Heart right ventricle (tissue), 16 donors: ENCODE measurements at regions not wholly inside any gene's neighbourhood (a gene's known extent, or its start where the extent isn't known, plus 50 kb on each side); places are given as distances from the start of the nearest gene placed in this dataset.

Experiments
- ATAC-seq, 8 donors: fragments of 200-7000 bp; cut with Tn5 transposase; one replicate each; pipeline ENCODE4 v1.9.1; 2020; ENCODE audit warnings: mild to moderate bottlenecking in 8 of 8, moderate library complexity in 8 of 8, moderate number of reproducible peaks in 1 of 8
- DNase-seq, 2 donors: peaks; one replicate each; pipeline ENCODE4 v3.0.0-alpha.2; 2020
- H3K27ac ChIP-seq, 10 donors: fragments of 200-600 bp; sonication (generic) in 2 of 10; one replicate each; pipeline versions ENCODE4 v1.5.0 to v1.8.0; 2020 to 2022; ENCODE audit warnings: mild to moderate bottlenecking in 3 of 10
- H3K27me3 ChIP-seq, 7 donors: fragments of 200-600 bp; one replicate each; pipeline ENCODE4 v1.8.0; 2021 to 2022; ENCODE audit warnings: mild to moderate bottlenecking in 2 of 7
- H3K36me3 ChIP-seq, 9 donors: fragments of 200-600 bp; sonication (generic) in 1 of 9; one replicate each; pipeline versions ENCODE4 v1.5.0 to v1.8.0; 2020 to 2022; ENCODE audit warnings: mild to moderate bottlenecking in 2 of 9
- H3K4me1 ChIP-seq, 9 donors: fragments of 200-600 bp; sonication (generic) in 1 of 9; one replicate each; pipeline versions ENCODE4 v1.5.0 to v1.8.0; 2020 to 2022; ENCODE audit warnings: mild to moderate bottlenecking in 4 of 9
- H3K4me3 ChIP-seq, 10 donors: fragments of 200-600 bp; sonication (generic) in 2 of 10; one replicate each; pipeline versions ENCODE4 v1.5.0 to v1.8.0; 2020 to 2022; ENCODE audit warnings: mild to moderate bottlenecking in 7 of 10, moderate library complexity in 2 of 10
- H3K9me3 ChIP-seq, 11 donors: fragments of 200-600 bp in 10 of 11; sonication (generic) in 2 of 11; one replicate each; pipeline versions ENCODE4 v1.5.0 to v1.8.0; 2013 to 2022; ENCODE audit warnings: mild to moderate bottlenecking in 2 of 11, control low read depth in 1 of 11, moderate library complexity in 1 of 11
- WGBS, 2 donors: extraction: QIAGEN DNeasy Blood & Tissue Kit; methylation state at CpG; one replicate each; pipeline ENCODE4 v1.1.7; 2013; ENCODE audit warnings: inconsistent platforms in 1 of 2; 5-methylcytosine and 5-hydroxymethylcytosine counted together
- intact Hi-C, 10 donors: fragments of 100-400 bp; cut with DNase I; formaldehyde crosslinking; loops; one replicate each; pipeline versions ENCODE4 v1.11.1 to v1.14.2; 2022
- TF ChIP-seq, protein P1 (sequence below), 9 donors: fragments of 200-600 bp; sonication (generic) in 2 of 9; IDR thresholded peaks; one replicate each; pipeline versions ENCODE4 v1.5.0 to v1.8.0; 2021 to 2022; ENCODE audit warnings: antibody characterized with exemption in 9 of 9, mild to moderate bottlenecking in 5 of 9, moderate library complexity in 1 of 9
- donor health status: Arrhythmogenic right ventricular cardiomyopathy.
- donor health status: ischemic (EF 13 %, LVEDD 7.1; RV severe dilation, severe dysfunction).
- donor health status: healthy with polysubstance abuse.
- donor health status: DM: no; HTN: yes; CAD: no.
- donor health status: DM: no; HTN: no; CAD: no.
- donor health status: ischemic (EF 25% LVEDD 6.9; RV normal size, moderate dysfunction).
- donor health status: ischemic (EF 25% LVEDD 5.7; RV mildly dilated, moderate dysfunction).
- donor health status: healthy.
- donor health status: DM: yes; HTN: yes; CAD: no.
- donor health status: Ischemic cardiomyopathy.
- donor health status: ischemic (EF 35%, LVEDD 5.7; RV mildly dilated, moderate dysfunction).
- donor health status: nonischemic (EF 11% LVEDD 7.7; RV severe dilation, severe dysfunction).
- donor health status: DM: yes; HTN: yes; CAD: no.
- donor health status: PGD.
- donor health status: ischemic (EF 29% LVEDD 5.4; RV normal size, mild dysfunction).
- donor health status: nonischemic (EF 23%, LVEDD 6.1; RV moderate dilation, normal function).

DNA sequence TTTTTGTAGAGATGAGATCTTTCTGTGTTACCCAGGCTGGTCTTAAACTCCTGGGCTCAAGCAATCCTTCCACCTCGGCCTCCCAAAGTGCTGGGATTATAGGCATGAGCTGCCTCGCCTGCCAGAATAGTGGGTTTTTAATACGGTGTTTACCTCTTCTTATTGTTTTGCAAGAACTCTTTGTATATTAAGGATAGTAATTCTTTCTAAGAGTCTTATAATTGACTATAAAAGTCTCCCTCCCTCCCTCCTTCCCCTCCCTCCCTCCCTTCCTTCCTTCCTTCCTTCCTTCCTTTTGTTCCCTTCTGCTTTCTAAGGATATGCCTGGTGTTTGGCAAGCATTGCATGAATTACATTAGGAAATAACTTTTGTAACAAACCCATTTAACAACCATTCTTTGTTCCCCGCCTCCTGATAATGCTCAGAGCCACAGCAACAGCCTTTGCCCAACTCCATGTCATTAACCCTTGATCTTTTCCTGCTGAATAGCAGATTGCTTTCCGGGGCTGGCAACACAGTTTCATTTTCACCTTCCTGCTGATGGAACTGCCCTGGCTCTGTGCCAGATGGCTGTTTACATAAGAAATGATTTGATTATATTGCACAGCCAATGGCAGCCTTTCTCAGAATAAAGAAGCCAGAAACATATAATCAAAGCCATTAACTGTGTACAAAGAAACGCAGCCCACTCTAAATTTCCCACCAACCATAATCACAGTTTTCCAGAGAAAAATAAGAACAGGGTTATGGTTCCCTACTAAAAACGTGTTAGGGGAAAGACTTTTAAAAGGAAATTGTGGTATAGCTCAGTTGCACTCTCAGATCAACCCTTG lies 143.7 kb upstream of the PTPN1 start:
- Histone ChIP-seq H3K9me3 (peaks cover 0 to 5% (median 0%) of the 10 kb centered on the region in 11 donors), H3K4me1 (peaks cover 0 to 17% (median 2%) of the 10 kb centered on the region in 9 donors), H3K27ac (peak overlapping the region in 1 of 10 donors; percentile 1), H3K27me3 (no peaks in the 10 kb centered on the region), H3K4me3 (no peak overlapping the region), H3K36me3 (no peaks in the 10 kb centered on the region)
- intact Hi-C loops: no loop called here
- ATAC-seq: peak in 3 of 8 donors; percentile 33 to 60 (median 45)
- WGBS, 2 donors: 47 to 59% methylated on average over 7 of the region's 7 CpGs
- DNase-seq: peak; percentile 37 to 48
- TF ChIP-seq, protein P1, sequence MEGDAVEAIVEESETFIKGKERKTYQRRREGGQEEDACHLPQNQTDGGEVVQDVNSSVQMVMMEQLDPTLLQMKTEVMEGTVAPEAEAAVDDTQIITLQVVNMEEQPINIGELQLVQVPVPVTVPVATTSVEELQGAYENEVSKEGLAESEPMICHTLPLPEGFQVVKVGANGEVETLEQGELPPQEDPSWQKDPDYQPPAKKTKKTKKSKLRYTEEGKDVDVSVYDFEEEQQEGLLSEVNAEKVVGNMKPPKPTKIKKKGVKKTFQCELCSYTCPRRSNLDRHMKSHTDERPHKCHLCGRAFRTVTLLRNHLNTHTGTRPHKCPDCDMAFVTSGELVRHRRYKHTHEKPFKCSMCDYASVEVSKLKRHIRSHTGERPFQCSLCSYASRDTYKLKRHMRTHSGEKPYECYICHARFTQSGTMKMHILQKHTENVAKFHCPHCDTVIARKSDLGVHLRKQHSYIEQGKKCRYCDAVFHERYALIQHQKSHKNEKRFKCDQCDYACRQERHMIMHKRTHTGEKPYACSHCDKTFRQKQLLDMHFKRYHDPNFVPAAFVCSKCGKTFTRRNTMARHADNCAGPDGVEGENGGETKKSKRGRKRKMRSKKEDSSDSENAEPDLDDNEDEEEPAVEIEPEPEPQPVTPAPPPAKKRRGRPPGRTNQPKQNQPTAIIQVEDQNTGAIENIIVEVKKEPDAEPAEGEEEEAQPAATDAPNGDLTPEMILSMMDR (IDR thresholded peaks at IDR 0.05): no peak

- DNase-seq: no peak
- peak overlapping the region in 1 of 10 donors; percentile 1 for H3K27ac ChIP-seq
- 62 to 68% methylated on average over 5 of the region's 5 CpGs for WGBS, 2 donors
- no peak for ATAC-seq
- H3K27me3 ChIP-seq: no peaks in the 10 kb centered on the region
- no peak overlapping the region for H3K4me3 ChIP-seq
- intact Hi-C loops: no loop called here
- no peaks in the 10 kb centered on the region for H3K36me3 ChIP-seq
- peaks cover 0 to 17% (median 2%) of the 10 kb centered on the region in 9 donors for H3K4me1 ChIP-seq
- TF ChIP-seq, protein P1 (IDR thresholded peaks at IDR 0.05): no peak
- peaks cover 0 to 5% (median 0%) of the 10 kb centered on the region in 11 donors for H3K9me3 ChIP-seq
These were observed 143.0 kb upstream of the PTPN1 start for GRCh38 chr20:50367104-50367674.

- no peak for ATAC-seq
- Histone ChIP-seq H3K4me1 (peaks cover 0 to 17% (median 2%) of the 10 kb centered on the region in 9 donors), H3K4me3 (no peak overlapping the region), H3K27me3 (peaks cover 0 to 3% (median 0%) of the 10 kb centered on the region in 7 donors), H3K36me3 (no peaks in the 10 kb centered on the region), H3K9me3 (peaks cover 0 to 5% (median 0%) of the 10 kb centered on the region in 11 donors), H3K27ac (no peak overlapping the region)
- no peak for DNase-seq
- intact Hi-C loops: no loop called here
- TF ChIP-seq, protein P1 (IDR thresholded peaks at IDR 0.05): no peak
- 94 to 95% methylated on average over 9 of the region's 9 CpGs for WGBS, 2 donors
These were observed 142.3 kb upstream of the PTPN1 start for GRCh38 chr20:50367739-50368375.

DNA sequence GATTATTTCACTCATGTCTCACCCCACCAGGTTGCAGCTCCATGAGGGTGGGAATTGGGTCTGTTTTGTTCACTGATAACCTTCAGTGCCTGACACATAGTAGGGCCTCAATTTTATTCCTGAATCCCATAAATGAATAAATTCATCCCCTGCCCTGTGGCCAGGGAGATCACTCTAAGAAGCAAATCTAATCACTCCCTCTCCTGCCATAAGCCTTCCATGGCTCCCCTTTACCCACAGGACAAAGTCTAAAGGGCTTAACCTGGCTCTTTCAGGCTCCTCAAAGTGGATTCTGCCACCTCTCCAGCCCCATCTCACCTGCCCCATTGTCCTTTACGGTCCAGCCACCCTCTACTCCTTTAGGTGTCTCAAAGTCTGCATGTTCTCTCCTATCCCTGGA lies 141.8 kb upstream of the PTPN1 start:
- DNase-seq: no peak
- peaks cover 0 to 5% (median 0%) of the 10 kb centered on the region in 11 donors for H3K9me3 ChIP-seq
- TF ChIP-seq, protein P1 (IDR thresholded peaks at IDR 0.05): no peak
- ATAC-seq: no peak
- H3K27me3 ChIP-seq: peaks cover 0 to 3% (median 0%) of the 10 kb centered on the region in 7 donors
- H3K4me3 ChIP-seq: no peak overlapping the region
- 93 to 97% methylated on average over 1 of the region's 1 CpG for WGBS, 2 donors
- H3K27ac ChIP-seq: no peak overlapping the region
- H3K36me3 ChIP-seq: no peaks in the 10 kb centered on the region
- intact Hi-C loops: no loop called here
- H3K4me1 ChIP-seq: peaks cover 0 to 17% (median 2%) of the 10 kb centered on the region in 9 donors
